Retinal pigment epithelial cell (primary cell): ENCODE measurements at regions not wholly inside any gene's neighbourhood (a gene's known extent, or its start where the extent isn't known, plus 50 kb on each side); places are given as distances from the start of the nearest gene placed in this dataset.

Source experiments
- DNase-seq: peaks from one replicate; pipeline ENCODE4 v3.0.0-alpha.2; 2010; ENCODE audit warnings: low read depth
- H3K4me3 ChIP-seq: 2 replicates; pipeline ENCODE4 v1.5.1; 2011; ENCODE audit warnings: mild to moderate bottlenecking, low read length, control low read depth, moderate library complexity
- TF ChIP-seq, protein P1 (sequence below): conservative IDR thresholded peaks from 2 replicates; pipeline ENCODE4 v1.5.1; 2011; ENCODE audit warnings: low read depth, low read length, control low read depth, inconsistent platforms

DNA sequence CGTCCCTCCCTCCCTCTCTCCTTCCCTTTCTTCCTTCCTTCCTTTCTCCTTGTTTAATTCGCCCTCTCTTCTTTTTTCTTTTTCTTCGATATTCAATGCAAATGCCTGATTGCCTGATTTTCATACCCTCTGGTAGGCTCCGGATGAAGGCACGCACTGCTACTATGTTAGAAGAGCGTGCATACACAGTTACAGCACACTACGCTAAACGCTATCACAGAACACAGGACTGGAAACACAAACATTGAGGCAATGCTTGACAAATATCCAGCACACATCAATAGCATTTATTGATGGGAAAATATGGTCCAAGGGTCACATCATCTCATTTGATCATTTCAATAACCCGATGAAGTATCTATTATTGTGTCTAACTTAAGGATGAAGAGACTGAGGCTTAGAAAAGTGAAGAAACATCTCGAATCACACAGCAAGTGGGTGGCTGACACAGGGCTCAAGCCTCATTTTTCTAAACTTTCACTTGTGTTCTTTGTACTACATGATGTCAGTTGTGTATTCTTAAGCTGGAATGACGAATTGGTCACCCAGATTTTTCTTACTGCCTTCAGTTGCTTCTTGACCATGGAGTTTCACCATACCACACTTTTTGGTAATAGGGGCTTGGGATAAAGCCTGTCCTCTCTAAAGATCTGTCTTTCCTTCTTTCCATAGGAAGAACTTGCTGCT, 101.8 kb downstream of the TRIB2 start:
- peak; percentile 13 for DNase-seq
- H3K4me3 ChIP-seq: no peak overlapping the region
- TF ChIP-seq, protein P1, sequence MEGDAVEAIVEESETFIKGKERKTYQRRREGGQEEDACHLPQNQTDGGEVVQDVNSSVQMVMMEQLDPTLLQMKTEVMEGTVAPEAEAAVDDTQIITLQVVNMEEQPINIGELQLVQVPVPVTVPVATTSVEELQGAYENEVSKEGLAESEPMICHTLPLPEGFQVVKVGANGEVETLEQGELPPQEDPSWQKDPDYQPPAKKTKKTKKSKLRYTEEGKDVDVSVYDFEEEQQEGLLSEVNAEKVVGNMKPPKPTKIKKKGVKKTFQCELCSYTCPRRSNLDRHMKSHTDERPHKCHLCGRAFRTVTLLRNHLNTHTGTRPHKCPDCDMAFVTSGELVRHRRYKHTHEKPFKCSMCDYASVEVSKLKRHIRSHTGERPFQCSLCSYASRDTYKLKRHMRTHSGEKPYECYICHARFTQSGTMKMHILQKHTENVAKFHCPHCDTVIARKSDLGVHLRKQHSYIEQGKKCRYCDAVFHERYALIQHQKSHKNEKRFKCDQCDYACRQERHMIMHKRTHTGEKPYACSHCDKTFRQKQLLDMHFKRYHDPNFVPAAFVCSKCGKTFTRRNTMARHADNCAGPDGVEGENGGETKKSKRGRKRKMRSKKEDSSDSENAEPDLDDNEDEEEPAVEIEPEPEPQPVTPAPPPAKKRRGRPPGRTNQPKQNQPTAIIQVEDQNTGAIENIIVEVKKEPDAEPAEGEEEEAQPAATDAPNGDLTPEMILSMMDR: no peak

DNA sequence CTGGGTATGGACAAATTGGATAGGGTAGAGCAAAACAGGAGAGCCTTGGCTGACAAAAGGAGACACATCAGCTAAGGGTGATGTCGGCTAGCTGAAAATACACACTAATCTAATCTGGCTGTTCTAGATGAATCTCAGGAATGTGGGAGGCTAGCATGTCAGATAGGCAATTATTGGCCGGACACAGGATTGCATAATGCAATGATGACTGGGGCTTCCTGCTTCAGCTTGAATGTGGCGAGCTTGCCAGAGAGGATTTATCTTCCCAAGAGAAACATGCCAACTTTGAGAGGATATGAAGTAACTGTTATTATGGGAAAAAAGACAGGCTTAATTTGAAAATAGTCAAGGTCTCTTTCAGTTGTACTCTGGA, 102.4 kb downstream of the TRIB2 start:
- H3K4me3 ChIP-seq: no peak overlapping the region
- TF ChIP-seq, protein P1: no peak
- peak; percentile 90 for DNase-seq

DNA sequence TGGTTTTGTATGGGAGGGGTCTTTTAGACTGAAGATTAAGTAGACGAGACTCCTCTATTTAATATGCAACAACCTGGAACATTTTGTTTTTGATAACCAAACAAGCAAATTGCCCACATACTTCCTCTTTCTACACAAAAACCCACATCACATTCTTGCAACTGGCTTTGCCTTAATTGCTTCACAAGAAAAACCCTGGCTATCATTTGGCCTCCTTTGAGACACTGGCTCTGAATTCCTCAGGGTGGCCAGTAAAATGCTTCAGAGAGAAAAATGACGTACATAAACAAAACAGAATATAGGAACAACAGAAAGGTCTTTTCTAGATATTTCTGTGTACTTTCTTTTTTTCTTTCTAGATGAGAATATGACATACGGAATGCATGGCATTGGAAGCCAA, 103.0 kb downstream of the TRIB2 start:
- no peak overlapping the region for H3K4me3 ChIP-seq
- peak; percentile 25 for DNase-seq
- TF ChIP-seq, protein P1: no peak

DNA sequence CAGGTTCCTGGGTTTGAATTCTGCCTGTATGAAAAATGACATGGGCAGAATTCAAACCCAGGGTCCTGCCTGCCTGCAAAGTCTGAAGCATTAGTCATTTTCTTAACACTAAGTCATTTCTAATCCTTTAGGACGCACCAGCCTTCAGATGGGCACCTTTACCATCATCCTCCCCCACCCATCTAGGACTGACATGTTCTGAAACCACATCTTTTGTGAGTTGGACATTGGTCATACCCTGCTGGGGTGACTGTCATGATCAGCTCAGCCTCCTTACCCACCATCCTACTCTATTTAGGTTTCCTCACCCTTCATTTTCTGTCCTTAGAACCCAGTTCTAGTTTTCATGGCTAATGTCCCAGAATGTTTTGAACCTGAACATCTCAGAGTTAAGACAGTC, 104.9 kb downstream of the TRIB2 start:
- TF ChIP-seq, protein P1: no peak
- no peak for DNase-seq
- no peak overlapping the region for H3K4me3 ChIP-seq

DNA sequence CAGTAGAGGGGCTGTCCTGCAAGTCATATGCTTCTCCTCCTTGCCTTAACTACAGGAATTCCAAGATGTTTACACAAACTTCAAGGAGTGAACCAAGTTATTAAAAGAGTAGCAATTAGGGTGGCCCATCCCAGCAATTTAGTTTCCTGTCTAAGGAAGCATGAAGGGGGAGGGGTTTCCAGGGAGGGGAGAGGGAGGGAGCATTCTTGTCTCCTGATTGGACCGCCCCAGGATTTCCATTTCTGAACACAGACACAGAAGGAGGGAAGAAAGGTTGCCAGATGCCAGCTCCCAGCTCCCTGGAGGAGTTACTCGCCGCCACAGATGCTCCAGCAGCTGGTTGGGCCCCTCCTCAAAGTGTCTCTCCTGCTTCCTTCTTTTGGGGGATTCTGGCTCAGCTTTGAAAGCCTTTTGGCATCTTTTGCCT, 107.6 kb downstream of the TRIB2 start:
- no peak for DNase-seq
- TF ChIP-seq, protein P1: no peak
- no peak overlapping the region for H3K4me3 ChIP-seq

DNA sequence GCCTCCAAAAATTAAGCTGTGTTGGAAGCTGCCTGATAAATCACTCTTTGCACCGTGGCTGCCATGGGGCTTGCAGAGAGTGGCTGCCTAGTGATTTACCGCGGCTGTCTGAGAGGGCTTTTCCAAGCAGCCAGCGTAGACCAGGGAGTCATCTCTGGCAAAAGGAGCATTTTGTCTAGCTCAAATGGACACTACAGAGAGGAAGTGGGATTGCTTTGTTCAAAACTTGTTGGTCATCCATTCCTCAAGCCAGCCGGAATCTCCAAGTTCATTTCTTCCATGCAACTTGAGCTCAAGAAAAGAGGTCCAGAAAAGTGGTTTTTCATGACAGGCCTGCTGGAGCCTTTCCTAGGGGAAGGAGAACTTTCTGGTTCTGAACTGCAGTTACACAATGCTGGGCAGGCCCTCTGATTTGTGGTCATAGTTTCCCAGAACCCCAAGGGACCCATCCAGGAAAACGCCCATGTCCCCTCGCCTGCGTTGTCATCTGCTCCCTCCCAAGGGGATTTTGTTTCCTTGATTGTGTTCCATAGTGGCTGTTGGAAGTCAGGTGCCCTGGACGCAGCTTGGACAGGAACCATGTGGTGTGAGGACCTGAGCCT, 108.1 kb downstream of the TRIB2 start:
- DNase-seq: no peak
- no peak overlapping the region for H3K4me3 ChIP-seq
- TF ChIP-seq, protein P1: no peak

DNA sequence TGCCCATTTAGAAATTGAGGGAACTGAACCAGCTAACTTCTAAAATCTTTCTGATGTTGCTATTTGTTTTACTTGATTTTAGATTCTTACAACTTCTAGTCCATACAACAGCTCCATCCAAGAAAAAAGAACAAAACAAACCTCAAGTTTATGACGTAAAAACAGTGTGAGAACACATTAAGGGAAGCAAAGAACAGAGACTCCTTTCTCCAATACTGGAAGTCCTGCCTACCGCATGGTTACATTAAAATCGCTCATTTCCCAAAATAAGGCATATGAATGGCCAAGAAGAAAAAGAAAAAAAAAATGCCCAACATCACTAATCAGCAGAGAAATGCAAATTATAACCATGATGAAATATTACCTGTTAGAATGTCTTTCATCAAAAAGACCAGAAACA, 110.0 kb downstream of the TRIB2 start:
- no peak overlapping the region for H3K4me3 ChIP-seq
- DNase-seq: no peak
- TF ChIP-seq, protein P1: no peak
